IPS-15b (cell line): ENCODE measurements at regions not wholly inside any gene's neighbourhood (a gene's known extent, or its start where the extent isn't known, plus 50 kb on each side); places are given as distances from the start of the nearest gene placed in this dataset.

Source experiments
- H3K27me3 ChIP-seq: one replicate; pipeline ENCODE4 v1.6.1; 2013; ENCODE audit warnings: low read length; ENCODE audit not compliant: control insufficient read depth, insufficient read depth
- H3K36me3 ChIP-seq: one replicate; pipeline ENCODE4 v1.6.1; 2013; ENCODE audit warnings: low read length; ENCODE audit not compliant: control insufficient read depth, insufficient read depth
- H3K4me1 ChIP-seq: one replicate; pipeline ENCODE4 v1.6.1; 2013; ENCODE audit warnings: mild to moderate bottlenecking, low read length; ENCODE audit not compliant: control insufficient read depth, insufficient read depth
- H3K4me3 ChIP-seq: one replicate; pipeline ENCODE4 v1.5.1; 2013; ENCODE audit warnings: low read depth, low read length
- H3K9ac ChIP-seq: one replicate; pipeline ENCODE4 v1.6.1; 2013; ENCODE audit warnings: low read depth, mild to moderate bottlenecking, low read length
- H3K9me3 ChIP-seq: one replicate; pipeline ENCODE4 v1.6.1; 2013; ENCODE audit warnings: mild to moderate bottlenecking, low read length; ENCODE audit not compliant: control insufficient read depth, insufficient read depth

DNA sequence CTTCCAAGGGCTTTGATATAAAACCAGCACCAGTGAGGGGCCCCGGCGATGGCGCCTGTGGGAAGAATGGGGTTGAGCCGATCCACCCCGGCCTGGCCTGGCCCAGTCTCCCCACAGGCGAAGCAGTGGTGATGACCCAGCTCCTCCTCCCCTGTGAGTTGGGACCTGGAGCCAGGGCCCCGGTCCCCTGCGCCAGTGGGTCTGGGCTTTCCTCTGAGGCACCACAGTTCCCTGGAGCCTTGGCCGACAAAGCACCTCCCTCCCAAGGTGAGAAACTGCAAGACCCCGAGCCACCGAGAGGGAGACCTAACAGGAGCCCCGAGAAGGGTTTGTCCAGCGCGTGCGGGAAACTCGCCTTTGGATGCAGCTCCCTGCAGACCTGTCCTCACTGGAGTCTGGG is 942.9 kb downstream of the BRD1 start:
- Histone ChIP-seq H3K36me3 (no peaks in the 10 kb centered on the region), H3K4me1 (no peaks in the 10 kb centered on the region), H3K9ac (no peak overlapping the region), H3K27me3 (peaks cover 3% of the 10 kb centered on the region), H3K9me3 (no peaks in the 10 kb centered on the region), H3K4me3 (no peak overlapping the region)

DNA sequence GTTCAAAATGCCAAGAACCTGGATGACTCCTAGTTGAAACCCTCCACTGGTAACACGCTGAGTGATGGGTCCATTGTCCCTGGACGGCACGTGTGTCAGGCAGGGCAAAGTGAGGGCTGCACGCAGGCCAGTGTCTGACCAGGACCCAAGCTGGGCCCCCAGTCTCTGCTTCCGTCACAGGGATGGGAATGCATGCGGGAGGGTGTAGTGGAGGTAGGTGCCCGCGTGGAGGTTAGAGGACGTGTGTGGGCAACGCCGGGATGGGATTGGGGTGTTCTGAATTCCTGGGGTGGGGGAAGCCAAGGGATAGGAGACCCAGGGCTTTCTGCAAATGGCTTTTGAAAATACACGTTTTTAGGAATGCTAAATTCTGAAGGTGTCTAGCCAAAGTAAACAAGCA is 943.3 kb downstream of the BRD1 start:
- H3K4me1 ChIP-seq, result no peaks in the 10 kb centered on the region
- peaks cover 3% of the 10 kb centered on the region for H3K27me3 ChIP-seq
- H3K36me3 ChIP-seq, result no peaks in the 10 kb centered on the region
- H3K9me3 ChIP-seq, result no peaks in the 10 kb centered on the region
- no peak overlapping the region for H3K4me3 ChIP-seq
- H3K9ac ChIP-seq, result no peak overlapping the region

- H3K4me3 ChIP-seq, result no peak overlapping the region
- peaks cover 3% of the 10 kb centered on the region for H3K27me3 ChIP-seq
- no peak overlapping the region for H3K9ac ChIP-seq
- no peaks in the 10 kb centered on the region for H3K36me3 ChIP-seq
- no peaks in the 10 kb centered on the region for H3K4me1 ChIP-seq
- no peaks in the 10 kb centered on the region for H3K9me3 ChIP-seq
These were observed 944.3 kb downstream of the BRD1 start for GRCh38 chr22:48883211-48883960.

- Histone ChIP-seq H3K4me1 (no peaks in the 10 kb centered on the region), H3K9me3 (no peaks in the 10 kb centered on the region), H3K27me3 (peaks cover 3% of the 10 kb centered on the region), H3K4me3 (no peak overlapping the region), H3K9ac (no peak overlapping the region), H3K36me3 (no peaks in the 10 kb centered on the region)
These were observed 945.0 kb downstream of the BRD1 start for GRCh38 chr22:48882636-48883200.

DNA sequence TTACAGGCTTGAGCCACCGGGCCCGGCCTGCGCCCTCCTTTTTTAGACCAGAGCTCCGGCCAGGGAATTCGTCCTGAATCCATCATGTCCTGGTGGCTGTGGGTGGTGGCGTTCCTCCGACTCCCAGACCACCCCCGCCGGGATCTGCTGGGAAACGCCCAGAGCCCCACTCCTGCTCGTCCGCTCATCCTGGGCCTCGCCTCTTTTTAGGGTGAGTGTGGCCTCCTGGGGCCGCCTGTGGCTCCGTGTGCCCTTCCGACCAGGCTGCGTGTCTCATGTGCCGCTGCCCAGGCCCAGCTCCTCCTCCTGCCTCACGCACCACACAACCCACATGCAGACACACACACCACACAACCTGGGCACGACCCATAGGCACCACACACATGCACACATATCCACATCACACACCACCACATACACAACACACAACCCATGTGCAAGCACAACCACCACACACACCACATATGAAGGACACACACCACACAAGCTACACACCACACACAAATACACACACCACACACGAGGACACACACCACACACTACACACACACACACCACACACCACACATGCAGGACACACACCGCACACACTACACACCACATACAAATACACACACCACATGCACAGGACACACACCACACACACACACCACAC is 946.2 kb downstream of the BRD1 start:
- H3K27me3 ChIP-seq, result peaks cover 3% of the 10 kb centered on the region
- no peaks in the 10 kb centered on the region for H3K4me1 ChIP-seq
- H3K9me3 ChIP-seq, result no peaks in the 10 kb centered on the region
- no peaks in the 10 kb centered on the region for H3K36me3 ChIP-seq
- H3K9ac ChIP-seq, result no peak overlapping the region
- no peak overlapping the region for H3K4me3 ChIP-seq

GRCh38 chr22:48880749-48881148 is 946.9 kb downstream of the BRD1 start:
- Histone ChIP-seq H3K27me3 (peaks cover 3% of the 10 kb centered on the region), H3K9me3 (no peaks in the 10 kb centered on the region), H3K4me3 (no peak overlapping the region), H3K4me1 (no peaks in the 10 kb centered on the region), H3K9ac (no peak overlapping the region), H3K36me3 (no peaks in the 10 kb centered on the region)

- Histone ChIP-seq H3K9ac (no peak overlapping the region), H3K36me3 (no peaks in the 10 kb centered on the region), H3K9me3 (no peaks in the 10 kb centered on the region), H3K27me3 (peaks cover 3% of the 10 kb centered on the region), H3K4me1 (no peaks in the 10 kb centered on the region), H3K4me3 (no peak overlapping the region)
These were observed 950.7 kb downstream of the BRD1 start for GRCh38 chr22:48876951-48877350.

- no peak overlapping the region for H3K4me3 ChIP-seq
- no peaks in the 10 kb centered on the region for H3K36me3 ChIP-seq
- no peaks in the 10 kb centered on the region for H3K9me3 ChIP-seq
- no peaks in the 10 kb centered on the region for H3K4me1 ChIP-seq
- H3K27me3 ChIP-seq, result no peaks in the 10 kb centered on the region
- no peak overlapping the region for H3K9ac ChIP-seq
These were observed 952.7 kb downstream of the BRD1 start for GRCh38 chr22:48874956-48875355.

DNA sequence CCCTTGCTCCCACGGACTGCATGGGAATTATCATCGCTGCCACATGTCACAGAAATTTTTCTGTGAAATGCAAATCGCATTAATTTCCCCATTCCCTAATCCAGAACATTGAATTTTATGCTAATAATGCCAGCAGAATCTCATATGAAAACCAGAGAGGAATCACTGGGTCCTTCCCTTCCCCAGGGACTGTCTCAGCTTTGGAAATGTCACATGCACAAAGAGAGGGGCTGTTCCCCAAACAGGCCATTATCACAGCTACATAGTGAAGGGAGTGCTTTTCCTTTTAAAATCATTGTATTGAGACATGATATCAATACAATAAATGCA is 954.5 kb downstream of the BRD1 start:
- Histone ChIP-seq H3K4me1 (no peaks in the 10 kb centered on the region), H3K36me3 (no peaks in the 10 kb centered on the region), H3K4me3 (no peak overlapping the region), H3K27me3 (no peaks in the 10 kb centered on the region), H3K9ac (no peak overlapping the region), H3K9me3 (no peaks in the 10 kb centered on the region)

- Histone ChIP-seq H3K9me3 (no peaks in the 10 kb centered on the region), H3K4me3 (no peak overlapping the region), H3K4me1 (no peaks in the 10 kb centered on the region), H3K9ac (no peak overlapping the region), H3K27me3 (no peaks in the 10 kb centered on the region), H3K36me3 (no peaks in the 10 kb centered on the region)
These were observed 955.1 kb downstream of the BRD1 start for GRCh38 chr22:48872271-48873190.

- Histone ChIP-seq H3K4me3 (no peak overlapping the region), H3K9ac (no peak overlapping the region), H3K4me1 (no peaks in the 10 kb centered on the region), H3K36me3 (no peaks in the 10 kb centered on the region), H3K9me3 (no peaks in the 10 kb centered on the region), H3K27me3 (no peaks in the 10 kb centered on the region)
These were observed 956.4 kb downstream of the BRD1 start for GRCh38 chr22:48871176-48871840.
